ENCODE measurements at regions not wholly inside any gene's neighbourhood (a gene's known extent, or its start where the extent isn't known, plus 50 kb on each side); places are given as distances from the start of the nearest gene placed in this dataset.

DNA sequence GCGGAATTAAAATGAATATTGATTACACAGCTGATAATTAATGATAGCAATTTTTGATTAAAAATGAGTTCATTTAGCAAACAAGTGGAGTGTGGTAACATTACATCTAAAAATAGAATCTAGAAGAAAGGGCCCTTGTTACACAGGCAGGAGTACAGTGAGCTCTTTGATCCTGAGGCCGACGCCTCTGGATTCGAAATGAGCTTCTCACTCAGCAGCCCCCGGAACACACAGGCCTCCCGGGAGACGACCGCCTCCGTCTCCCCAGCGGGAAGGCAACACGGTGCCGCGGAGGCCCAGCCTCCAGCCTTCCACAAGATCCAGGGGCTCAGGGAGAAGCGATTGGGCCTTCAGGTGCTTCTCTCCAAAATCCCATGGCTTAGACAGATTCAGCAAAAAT is 379.1 kb downstream of the BRD1 start:
- TF ChIP-seq, protein P1, sequence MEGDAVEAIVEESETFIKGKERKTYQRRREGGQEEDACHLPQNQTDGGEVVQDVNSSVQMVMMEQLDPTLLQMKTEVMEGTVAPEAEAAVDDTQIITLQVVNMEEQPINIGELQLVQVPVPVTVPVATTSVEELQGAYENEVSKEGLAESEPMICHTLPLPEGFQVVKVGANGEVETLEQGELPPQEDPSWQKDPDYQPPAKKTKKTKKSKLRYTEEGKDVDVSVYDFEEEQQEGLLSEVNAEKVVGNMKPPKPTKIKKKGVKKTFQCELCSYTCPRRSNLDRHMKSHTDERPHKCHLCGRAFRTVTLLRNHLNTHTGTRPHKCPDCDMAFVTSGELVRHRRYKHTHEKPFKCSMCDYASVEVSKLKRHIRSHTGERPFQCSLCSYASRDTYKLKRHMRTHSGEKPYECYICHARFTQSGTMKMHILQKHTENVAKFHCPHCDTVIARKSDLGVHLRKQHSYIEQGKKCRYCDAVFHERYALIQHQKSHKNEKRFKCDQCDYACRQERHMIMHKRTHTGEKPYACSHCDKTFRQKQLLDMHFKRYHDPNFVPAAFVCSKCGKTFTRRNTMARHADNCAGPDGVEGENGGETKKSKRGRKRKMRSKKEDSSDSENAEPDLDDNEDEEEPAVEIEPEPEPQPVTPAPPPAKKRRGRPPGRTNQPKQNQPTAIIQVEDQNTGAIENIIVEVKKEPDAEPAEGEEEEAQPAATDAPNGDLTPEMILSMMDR (IDR thresholded peaks at IDR 0.05; ENCODE audit: insufficient read depth, low read length) = no peak
- TF ChIP-seq, protein P2, sequence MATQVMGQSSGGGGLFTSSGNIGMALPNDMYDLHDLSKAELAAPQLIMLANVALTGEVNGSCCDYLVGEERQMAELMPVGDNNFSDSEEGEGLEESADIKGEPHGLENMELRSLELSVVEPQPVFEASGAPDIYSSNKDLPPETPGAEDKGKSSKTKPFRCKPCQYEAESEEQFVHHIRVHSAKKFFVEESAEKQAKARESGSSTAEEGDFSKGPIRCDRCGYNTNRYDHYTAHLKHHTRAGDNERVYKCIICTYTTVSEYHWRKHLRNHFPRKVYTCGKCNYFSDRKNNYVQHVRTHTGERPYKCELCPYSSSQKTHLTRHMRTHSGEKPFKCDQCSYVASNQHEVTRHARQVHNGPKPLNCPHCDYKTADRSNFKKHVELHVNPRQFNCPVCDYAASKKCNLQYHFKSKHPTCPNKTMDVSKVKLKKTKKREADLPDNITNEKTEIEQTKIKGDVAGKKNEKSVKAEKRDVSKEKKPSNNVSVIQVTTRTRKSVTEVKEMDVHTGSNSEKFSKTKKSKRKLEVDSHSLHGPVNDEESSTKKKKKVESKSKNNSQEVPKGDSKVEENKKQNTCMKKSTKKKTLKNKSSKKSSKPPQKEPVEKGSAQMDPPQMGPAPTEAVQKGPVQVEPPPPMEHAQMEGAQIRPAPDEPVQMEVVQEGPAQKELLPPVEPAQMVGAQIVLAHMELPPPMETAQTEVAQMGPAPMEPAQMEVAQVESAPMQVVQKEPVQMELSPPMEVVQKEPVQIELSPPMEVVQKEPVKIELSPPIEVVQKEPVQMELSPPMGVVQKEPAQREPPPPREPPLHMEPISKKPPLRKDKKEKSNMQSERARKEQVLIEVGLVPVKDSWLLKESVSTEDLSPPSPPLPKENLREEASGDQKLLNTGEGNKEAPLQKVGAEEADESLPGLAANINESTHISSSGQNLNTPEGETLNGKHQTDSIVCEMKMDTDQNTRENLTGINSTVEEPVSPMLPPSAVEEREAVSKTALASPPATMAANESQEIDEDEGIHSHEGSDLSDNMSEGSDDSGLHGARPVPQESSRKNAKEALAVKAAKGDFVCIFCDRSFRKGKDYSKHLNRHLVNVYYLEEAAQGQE (IDR thresholded peaks at IDR 0.05; ENCODE audit: insufficient replicate concordance, low read depth) = no peak

All from HL-60 (cell line).